ENCODE measurements at regions not wholly inside any gene's neighbourhood (a gene's known extent, or its start where the extent isn't known, plus 50 kb on each side); places are given as distances from the start of the nearest gene placed in this dataset.

DNA sequence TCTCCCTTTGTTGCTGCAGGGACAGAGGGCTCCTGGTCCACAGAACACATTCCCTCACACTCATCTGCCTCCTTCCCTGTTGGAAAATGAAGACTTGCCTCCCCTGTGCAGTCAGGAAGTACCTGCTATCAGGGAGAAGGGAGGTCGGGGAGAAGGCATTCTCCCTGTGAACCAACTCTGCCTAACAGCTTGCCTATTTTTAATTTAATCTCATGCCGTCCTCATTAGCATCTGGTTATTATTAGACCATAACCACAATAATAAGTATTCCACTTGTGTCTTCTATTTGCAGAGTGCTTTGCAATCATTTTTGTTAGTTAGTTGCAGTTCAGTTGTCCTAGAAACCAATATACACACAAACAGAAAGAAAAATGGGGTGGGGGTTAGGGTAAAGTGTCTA lies 232.6 kb upstream of the SKOR2 start:
- no peak for TF ChIP-seq CTCF (IDR thresholded peaks at IDR 0.05; ENCODE audit: extremely low read depth, insufficient read depth, missing control alignments)
- in situ Hi-C loops (cut with MboI; ENCODE audit: low pct_unique_long_range_greater_than_20kb, low sequenced_read_pairs, unreplicated experiment), result no loop called here
- no peak for DNase-seq (ENCODE audit: low spot score)

- TF ChIP-seq CTCF (IDR thresholded peaks at IDR 0.05; ENCODE audit: extremely low read depth, insufficient read depth, missing control alignments), result no peak
- no peak for DNase-seq (ENCODE audit: low spot score)
- in situ Hi-C loops (cut with MboI; ENCODE audit: low pct_unique_long_range_greater_than_20kb, low sequenced_read_pairs, unreplicated experiment), result no loop called here
Observed at GRCh38 chr18:47480166-47480565, 228.7 kb upstream of the SKOR2 start.

- in situ Hi-C loops (cut with MboI; ENCODE audit: low pct_unique_long_range_greater_than_20kb, low sequenced_read_pairs, unreplicated experiment), result no loop called here
- TF ChIP-seq CTCF (IDR thresholded peaks at IDR 0.05; ENCODE audit: extremely low read depth, insufficient read depth, missing control alignments), result no peak
- DNase-seq (ENCODE audit: low spot score), result no peak
Observed at GRCh38 chr18:47471784-47472183, 220.3 kb upstream of the SKOR2 start.

DNA sequence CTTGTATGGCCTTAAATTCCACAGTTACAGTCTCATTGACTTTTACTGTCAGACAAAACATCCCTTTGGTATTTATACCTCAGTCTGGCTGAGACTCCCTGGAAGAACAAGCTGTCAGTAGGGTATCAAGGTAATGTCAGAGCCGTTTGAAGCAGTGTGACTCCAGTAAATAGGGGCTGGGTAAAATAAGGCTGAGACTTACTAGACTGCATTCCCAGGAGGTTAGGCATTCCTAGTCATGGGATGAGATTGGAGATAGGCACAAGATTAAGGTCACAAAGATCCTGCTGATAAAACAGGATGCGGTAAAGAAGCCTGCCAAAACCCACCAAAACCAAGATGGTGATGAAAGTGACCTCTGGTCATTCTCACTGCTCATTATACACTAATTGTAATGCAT lies 219.5 kb upstream of the SKOR2 start:
- in situ Hi-C loops (cut with MboI; ENCODE audit: low pct_unique_long_range_greater_than_20kb, low sequenced_read_pairs, unreplicated experiment), result no loop called here
- no peak for TF ChIP-seq CTCF (IDR thresholded peaks at IDR 0.05; ENCODE audit: extremely low read depth, insufficient read depth, missing control alignments)
- no peak for DNase-seq (ENCODE audit: low spot score)

DNA sequence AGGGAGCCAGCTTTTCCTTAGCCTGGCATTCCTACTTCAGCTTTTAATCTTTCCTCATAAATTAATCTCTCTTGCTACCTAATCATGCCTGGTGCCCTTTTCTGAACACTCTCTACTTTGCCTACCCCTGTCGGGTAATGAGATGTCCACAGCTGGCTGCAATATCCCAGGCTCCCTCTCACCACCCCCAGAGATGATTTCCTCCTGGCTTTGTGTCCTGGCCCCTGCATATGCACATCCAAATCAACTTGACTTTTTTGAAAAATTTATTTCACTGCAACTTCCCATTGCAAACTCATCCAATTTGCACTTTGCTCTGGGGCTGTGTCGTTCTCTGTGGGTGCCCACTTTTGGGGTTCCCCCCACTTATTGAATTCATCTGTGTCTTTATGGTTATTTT lies 218.1 kb upstream of the SKOR2 start:
- in situ Hi-C loops (cut with MboI; ENCODE audit: low pct_unique_long_range_greater_than_20kb, low sequenced_read_pairs, unreplicated experiment), result no loop called here
- DNase-seq (ENCODE audit: low spot score), result no peak
- no peak for TF ChIP-seq CTCF (IDR thresholded peaks at IDR 0.05; ENCODE audit: extremely low read depth, insufficient read depth, missing control alignments)

- no peak for DNase-seq (ENCODE audit: low spot score)
- TF ChIP-seq CTCF (IDR thresholded peaks at IDR 0.05; ENCODE audit: extremely low read depth, insufficient read depth, missing control alignments), result no peak
- in situ Hi-C loops (cut with MboI; ENCODE audit: low pct_unique_long_range_greater_than_20kb, low sequenced_read_pairs, unreplicated experiment), result no loop called here
Observed at GRCh38 chr18:47461977-47462376, 210.5 kb upstream of the SKOR2 start.

DNA sequence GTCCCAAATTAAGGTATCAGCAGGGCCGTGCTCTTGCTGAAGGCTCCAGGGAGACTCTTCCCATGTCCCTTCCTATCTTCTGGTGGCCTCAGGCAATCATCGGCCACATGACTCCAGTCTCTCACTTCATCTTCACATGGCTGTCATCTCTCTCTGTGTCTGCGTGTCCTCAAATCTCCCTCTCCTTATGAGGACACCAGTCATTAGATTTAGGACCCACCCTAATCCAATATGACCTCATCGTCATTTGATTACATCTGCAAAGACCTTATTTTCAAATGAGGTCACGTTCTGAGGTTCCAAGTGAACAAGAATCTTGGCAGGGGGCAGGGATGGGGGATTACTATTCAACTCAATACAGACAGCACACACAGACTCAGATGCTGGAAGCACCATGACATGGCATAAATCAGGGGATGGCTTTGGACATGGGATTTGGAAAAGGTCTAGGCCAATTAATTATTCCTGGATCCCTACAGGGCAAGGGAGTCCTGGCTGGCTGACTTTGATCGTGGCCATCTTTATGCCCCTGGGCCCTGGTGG lies 210.0 kb upstream of the SKOR2 start:
- in situ Hi-C loops (cut with MboI; ENCODE audit: low pct_unique_long_range_greater_than_20kb, low sequenced_read_pairs, unreplicated experiment), result no loop called here
- DNase-seq (ENCODE audit: low spot score), result no peak
- no peak for TF ChIP-seq CTCF (IDR thresholded peaks at IDR 0.05; ENCODE audit: extremely low read depth, insufficient read depth, missing control alignments)
